KMS-11 (cell line): ENCODE measurements at regions not wholly inside any gene's neighbourhood (a gene's known extent, or its start where the extent isn't known, plus 50 kb on each side); places are given as distances from the start of the nearest gene placed in this dataset.

ENCODE experiments used
- H2AFZ ChIP-seq: fragments of 200-600 bp; sonication (generic); 2 replicates; pipeline ENCODE4 v1.6.1; 2016; ENCODE audit warnings: antibody characterized with exemption, mixed run types, low read depth
- H3K27ac ChIP-seq: fragments of 200-600 bp; sonication (generic); 2 replicates; pipeline ENCODE4 v1.6.1; 2016; ENCODE audit warnings: mild to moderate bottlenecking, mixed run types
- H3K27me3 ChIP-seq: fragments of 200-600 bp; sonication (generic); 2 replicates; pipeline ENCODE4 v1.6.1; 2017; ENCODE audit warnings: mild to moderate bottlenecking, low read depth, mixed run types, moderate library complexity; ENCODE audit not compliant: insufficient read depth
- H3K36me3 ChIP-seq: fragments of 200-600 bp; sonication (generic); 2 replicates; pipeline ENCODE4 v1.6.1; 2017; ENCODE audit warnings: mild to moderate bottlenecking, mixed run types; ENCODE audit not compliant: insufficient read depth
- H3K4me1 ChIP-seq: fragments of 200-600 bp; sonication (generic); 2 replicates; pipeline ENCODE4 v1.6.1; 2016; ENCODE audit warnings: mild to moderate bottlenecking, low read depth, mixed run types; ENCODE audit not compliant: poor library complexity, severe bottlenecking
- H3K4me2 ChIP-seq: fragments of 200-600 bp; sonication (generic); 2 replicates; pipeline ENCODE4 v1.7.0; 2016; ENCODE audit warnings: mild to moderate bottlenecking, mixed run types
- H3K4me3 ChIP-seq: fragments of 200-600 bp; sonication (generic); IDR thresholded peaks from 2 replicates; pipeline ENCODE4 v1.6.1; 2017; ENCODE audit warnings: low read depth, low read length, mixed read lengths; ENCODE audit not compliant: insufficient read depth
- H3K79me2 ChIP-seq: fragments of 200-600 bp; sonication (generic); 2 replicates; pipeline ENCODE4 v1.6.1; 2016; ENCODE audit warnings: low read depth, mixed run types; ENCODE audit not compliant: insufficient read depth
- H3K9ac ChIP-seq: fragments of 200-600 bp; sonication (generic); 2 replicates; pipeline ENCODE4 v1.6.1; 2016; ENCODE audit warnings: mild to moderate bottlenecking, mixed run types
- H4K20me1 ChIP-seq: fragments of 200-600 bp; sonication (generic); 2 replicates; pipeline ENCODE4 v1.6.1; 2016; ENCODE audit warnings: mild to moderate bottlenecking, mixed run types; ENCODE audit not compliant: insufficient read depth
- TF ChIP-seq, protein P1 (sequence below): fragments of 200-600 bp; sonication (generic); conservative IDR thresholded peaks from 2 replicates; pipeline ENCODE4 v1.6.1; 2017; ENCODE audit warnings: low read depth, mild to moderate bottlenecking, antibody characterized with exemption, low read length, moderate library complexity, mixed read lengths

GRCh38 chr7:121447911-121448300 is 51.8 kb upstream of the FAM3C start:
- H3K27ac ChIP-seq: no peak overlapping the region
- H3K36me3 ChIP-seq: no peaks in the 10 kb centered on the region
- TF ChIP-seq, protein P1, sequence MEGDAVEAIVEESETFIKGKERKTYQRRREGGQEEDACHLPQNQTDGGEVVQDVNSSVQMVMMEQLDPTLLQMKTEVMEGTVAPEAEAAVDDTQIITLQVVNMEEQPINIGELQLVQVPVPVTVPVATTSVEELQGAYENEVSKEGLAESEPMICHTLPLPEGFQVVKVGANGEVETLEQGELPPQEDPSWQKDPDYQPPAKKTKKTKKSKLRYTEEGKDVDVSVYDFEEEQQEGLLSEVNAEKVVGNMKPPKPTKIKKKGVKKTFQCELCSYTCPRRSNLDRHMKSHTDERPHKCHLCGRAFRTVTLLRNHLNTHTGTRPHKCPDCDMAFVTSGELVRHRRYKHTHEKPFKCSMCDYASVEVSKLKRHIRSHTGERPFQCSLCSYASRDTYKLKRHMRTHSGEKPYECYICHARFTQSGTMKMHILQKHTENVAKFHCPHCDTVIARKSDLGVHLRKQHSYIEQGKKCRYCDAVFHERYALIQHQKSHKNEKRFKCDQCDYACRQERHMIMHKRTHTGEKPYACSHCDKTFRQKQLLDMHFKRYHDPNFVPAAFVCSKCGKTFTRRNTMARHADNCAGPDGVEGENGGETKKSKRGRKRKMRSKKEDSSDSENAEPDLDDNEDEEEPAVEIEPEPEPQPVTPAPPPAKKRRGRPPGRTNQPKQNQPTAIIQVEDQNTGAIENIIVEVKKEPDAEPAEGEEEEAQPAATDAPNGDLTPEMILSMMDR: no peak
- H2AFZ ChIP-seq: no peak overlapping the region
- peaks cover 28% of the 10 kb centered on the region for H3K4me1 ChIP-seq
- H4K20me1 ChIP-seq: no peaks in the 10 kb centered on the region
- H3K79me2 ChIP-seq: no peaks in the 10 kb centered on the region
- no peak overlapping the region for H3K9ac ChIP-seq
- no peak overlapping the region for H3K4me2 ChIP-seq
- no peak overlapping the region for H3K4me3 ChIP-seq
- H3K27me3 ChIP-seq: no peaks in the 10 kb centered on the region

GRCh38 chr7:121447243-121447910 is 51.3 kb upstream of the FAM3C start:
- no peak overlapping the region for H2AFZ ChIP-seq
- no peaks in the 10 kb centered on the region for H4K20me1 ChIP-seq
- TF ChIP-seq, protein P1: no peak
- no peaks in the 10 kb centered on the region for H3K36me3 ChIP-seq
- peaks cover 34% of the 10 kb centered on the region for H3K4me1 ChIP-seq
- H3K27me3 ChIP-seq: no peaks in the 10 kb centered on the region
- H3K9ac ChIP-seq: no peak overlapping the region
- H3K79me2 ChIP-seq: no peaks in the 10 kb centered on the region
- H3K27ac ChIP-seq: no peak overlapping the region
- H3K4me2 ChIP-seq: no peak overlapping the region
- H3K4me3 ChIP-seq: no peak overlapping the region

DNA sequence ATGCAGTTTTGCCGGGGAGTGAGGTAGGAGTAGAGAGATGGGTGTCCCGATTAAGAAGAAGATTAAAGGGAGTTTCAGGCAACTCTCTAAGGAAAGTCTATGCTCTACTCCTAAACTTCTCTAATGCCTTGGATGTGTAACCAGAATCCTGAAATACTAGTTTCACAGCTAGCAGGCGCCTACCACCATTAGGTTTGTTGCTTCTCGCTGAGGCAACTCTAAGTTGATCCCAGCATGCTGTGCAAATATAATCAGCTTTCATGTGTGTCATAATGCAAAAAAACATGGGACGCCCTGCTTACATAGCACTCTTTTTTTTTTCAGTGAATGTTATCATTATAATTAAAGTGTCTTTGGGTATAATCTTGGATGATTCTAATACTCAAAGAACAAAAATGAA is 50.4 kb upstream of the FAM3C start:
- H3K4me2 ChIP-seq: no peak overlapping the region
- H4K20me1 ChIP-seq: no peaks in the 10 kb centered on the region
- H3K36me3 ChIP-seq: no peaks in the 10 kb centered on the region
- no peak overlapping the region for H3K27ac ChIP-seq
- H3K27me3 ChIP-seq: no peaks in the 10 kb centered on the region
- no peaks in the 10 kb centered on the region for H3K79me2 ChIP-seq
- H2AFZ ChIP-seq: no peak overlapping the region
- H3K9ac ChIP-seq: no peak overlapping the region
- H3K4me3 ChIP-seq: no peak overlapping the region
- peaks cover 42% of the 10 kb centered on the region for H3K4me1 ChIP-seq
- TF ChIP-seq, protein P1: no peak
